Smooth muscle cell (in vitro differentiated cells): ENCODE measurements at regions not wholly inside any gene's neighbourhood (a gene's known extent, or its start where the extent isn't known, plus 50 kb on each side); places are given as distances from the start of the nearest gene placed in this dataset.

Experiments used
- DNase-seq: peaks from one replicate; lab custom pipeline; 2025; ENCODE audit not compliant: unreplicated experiment; lab: John Stamatoyannopoulos, UW
- H2AFZ ChIP-seq: fragments of 200-600 bp; sonication (generic); 2 replicates; pipeline ENCODE4 v1.6.0; 2016; ENCODE audit warnings: antibody characterized with exemption, low read depth, mild to moderate bottlenecking
- H3F3A ChIP-seq: fragments of 200-600 bp; sonication (generic); 2 replicates; pipeline ENCODE4 v1.6.0; 2017; ENCODE audit warnings: antibody characterized with exemption, low read depth
- H3K27ac ChIP-seq: fragments of 200-600 bp; sonication (generic); 2 replicates; pipeline ENCODE4 v1.5.1; 2016; ENCODE audit warnings: low read depth, mild to moderate bottlenecking
- H3K27me3 ChIP-seq: fragments of 200-600 bp; sonication (generic); 2 replicates; pipeline ENCODE4 v1.6.1; 2016; ENCODE audit warnings: low read depth, mild to moderate bottlenecking
- H3K36me3 ChIP-seq: fragments of 200-600 bp; sonication (generic); 2 replicates; pipeline ENCODE4 v1.5.1; 2016; ENCODE audit warnings: low read depth
- H3K4me1 ChIP-seq: fragments of 200-600 bp; sonication (generic); 2 replicates; pipeline ENCODE4 v1.5.1; 2016; ENCODE audit warnings: low read depth
- H3K4me2 ChIP-seq: fragments of 200-600 bp; sonication (generic); 2 replicates; pipeline ENCODE4 v1.6.0; 2016; ENCODE audit warnings: mild to moderate bottlenecking
- H3K4me3 ChIP-seq: fragments of 200-600 bp; sonication (generic); 2 replicates; pipeline ENCODE4 v1.5.1; 2016; ENCODE audit warnings: mild to moderate bottlenecking
- H3K79me2 ChIP-seq: fragments of 200-600 bp; sonication (generic); 2 replicates; pipeline ENCODE4 v1.6.0; 2016; ENCODE audit warnings: low read depth, mild to moderate bottlenecking
- H3K9ac ChIP-seq: fragments of 200-600 bp; sonication (generic); 2 replicates; pipeline ENCODE4 v1.6.0; 2016; ENCODE audit warnings: low read depth
- H3K9me3 ChIP-seq: fragments of 200-600 bp; sonication (generic); replicated peaks from 2 replicates; pipeline ENCODE4 v1.5.1; 2016; ENCODE audit warnings: low read depth
- H4K20me1 ChIP-seq: fragments of 200-600 bp; sonication (generic); 2 replicates; pipeline ENCODE4 v1.6.0; 2016; ENCODE audit warnings: low read depth
- WGBS: methylation state at CpG from one replicate; pipeline ENCODE4 v1.1.7; 2016; ENCODE audit warnings: low lambda C conversion rate; 5-methylcytosine and 5-hydroxymethylcytosine counted together
- TF ChIP-seq, protein P1 (sequence below): fragments of 200-600 bp; sonication (generic); IDR thresholded peaks from 2 replicates; pipeline ENCODE4 v1.5.1; 2017; ENCODE audit warnings: borderline replicate concordance, mild to moderate bottlenecking, antibody characterized with exemption; ENCODE audit not compliant: insufficient read depth, poor library complexity, severe bottlenecking

DNA sequence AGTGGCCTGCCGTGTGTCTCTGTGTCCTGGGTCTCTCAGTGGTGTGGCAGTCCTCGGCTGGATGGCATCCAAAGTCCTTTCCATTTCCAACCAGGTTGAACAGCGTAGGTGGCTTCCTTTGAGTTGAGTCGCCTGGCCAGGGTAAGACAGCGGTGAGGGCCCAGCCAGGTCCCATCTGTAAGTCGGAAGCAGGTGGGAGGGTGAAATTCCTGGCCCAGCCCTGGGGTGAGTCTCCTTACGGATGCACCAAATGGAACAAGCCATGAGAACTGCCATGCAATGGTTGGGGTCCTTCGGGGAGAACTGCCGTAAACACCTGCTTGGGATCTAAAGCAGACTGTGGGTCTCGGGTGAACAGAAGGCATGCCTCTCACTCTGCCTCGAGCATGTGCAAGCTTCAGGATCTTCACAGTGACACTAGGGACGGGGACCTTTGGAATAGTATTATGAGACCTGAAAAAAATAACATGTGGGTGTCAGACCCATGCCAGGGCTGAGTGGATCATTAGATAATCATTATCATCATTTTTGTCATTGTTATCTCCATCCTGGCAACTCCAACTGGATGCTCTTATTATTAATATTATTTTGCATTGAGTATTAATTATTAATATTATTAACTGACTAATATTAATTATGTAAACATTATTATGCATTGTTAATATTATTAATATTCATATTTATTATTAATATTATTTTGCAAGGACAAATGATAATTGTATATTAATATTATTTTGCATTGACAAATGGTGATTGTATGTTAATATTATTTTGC lies 57.7 kb upstream of the LINC01488 start:
- Histone ChIP-seq H2AFZ (no peak overlapping the region), H3K27ac (no peak overlapping the region), H4K20me1 (no peaks in the 10 kb centered on the region), H3K9ac (no peak overlapping the region), H3K4me2 (no peak overlapping the region), H3K4me1 (peaks cover 11% of the 10 kb centered on the region), H3K9me3 (no peaks in the 10 kb centered on the region), H3K79me2 (no peaks in the 10 kb centered on the region), H3K27me3 (no peaks in the 10 kb centered on the region), H3F3A (peaks cover 6% of the 10 kb centered on the region), H3K36me3 (no peaks in the 10 kb centered on the region), H3K4me3 (no peak overlapping the region)
- 94% methylated on average over 12 of the region's 12 CpGs for WGBS
- DNase-seq: no peak
- TF ChIP-seq, protein P1, sequence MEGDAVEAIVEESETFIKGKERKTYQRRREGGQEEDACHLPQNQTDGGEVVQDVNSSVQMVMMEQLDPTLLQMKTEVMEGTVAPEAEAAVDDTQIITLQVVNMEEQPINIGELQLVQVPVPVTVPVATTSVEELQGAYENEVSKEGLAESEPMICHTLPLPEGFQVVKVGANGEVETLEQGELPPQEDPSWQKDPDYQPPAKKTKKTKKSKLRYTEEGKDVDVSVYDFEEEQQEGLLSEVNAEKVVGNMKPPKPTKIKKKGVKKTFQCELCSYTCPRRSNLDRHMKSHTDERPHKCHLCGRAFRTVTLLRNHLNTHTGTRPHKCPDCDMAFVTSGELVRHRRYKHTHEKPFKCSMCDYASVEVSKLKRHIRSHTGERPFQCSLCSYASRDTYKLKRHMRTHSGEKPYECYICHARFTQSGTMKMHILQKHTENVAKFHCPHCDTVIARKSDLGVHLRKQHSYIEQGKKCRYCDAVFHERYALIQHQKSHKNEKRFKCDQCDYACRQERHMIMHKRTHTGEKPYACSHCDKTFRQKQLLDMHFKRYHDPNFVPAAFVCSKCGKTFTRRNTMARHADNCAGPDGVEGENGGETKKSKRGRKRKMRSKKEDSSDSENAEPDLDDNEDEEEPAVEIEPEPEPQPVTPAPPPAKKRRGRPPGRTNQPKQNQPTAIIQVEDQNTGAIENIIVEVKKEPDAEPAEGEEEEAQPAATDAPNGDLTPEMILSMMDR: no peak

DNA sequence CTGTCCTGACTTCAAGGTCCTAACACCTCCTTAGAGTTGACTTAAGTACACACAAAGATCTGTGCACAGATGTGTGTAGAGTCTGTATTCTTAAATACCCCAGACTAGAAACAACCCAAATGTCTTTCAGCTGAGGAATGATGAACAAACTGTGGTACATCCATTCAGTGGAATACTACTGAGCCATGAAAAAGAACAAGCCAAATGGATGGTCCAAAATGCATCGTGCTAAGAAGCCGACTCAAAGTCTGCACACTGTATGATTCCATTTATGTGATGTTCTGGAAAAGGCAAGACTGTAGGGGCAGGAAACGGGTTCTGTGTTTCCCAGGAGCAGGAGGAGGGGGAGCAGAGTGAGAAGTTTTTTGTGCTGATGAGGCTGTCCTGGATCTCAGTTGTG lies 56.7 kb upstream of the LINC01488 start:
- no peaks in the 10 kb centered on the region for H4K20me1 ChIP-seq
- no peak overlapping the region for H3K9ac ChIP-seq
- H3K36me3 ChIP-seq: no peaks in the 10 kb centered on the region
- H3K9me3 ChIP-seq: no peaks in the 10 kb centered on the region
- H3K4me3 ChIP-seq: no peak overlapping the region
- no peak overlapping the region for H3K27ac ChIP-seq
- peaks cover 4% of the 10 kb centered on the region for H3F3A ChIP-seq
- H2AFZ ChIP-seq: no peak overlapping the region
- H3K4me1 ChIP-seq: peaks cover 10% of the 10 kb centered on the region
- H3K4me2 ChIP-seq: no peak overlapping the region
- H3K79me2 ChIP-seq: no peaks in the 10 kb centered on the region
- WGBS: 96% methylated on average over 3 of the region's 3 CpGs
- TF ChIP-seq, protein P1: no peak
- DNase-seq: no peak
- no peaks in the 10 kb centered on the region for H3K27me3 ChIP-seq

DNA sequence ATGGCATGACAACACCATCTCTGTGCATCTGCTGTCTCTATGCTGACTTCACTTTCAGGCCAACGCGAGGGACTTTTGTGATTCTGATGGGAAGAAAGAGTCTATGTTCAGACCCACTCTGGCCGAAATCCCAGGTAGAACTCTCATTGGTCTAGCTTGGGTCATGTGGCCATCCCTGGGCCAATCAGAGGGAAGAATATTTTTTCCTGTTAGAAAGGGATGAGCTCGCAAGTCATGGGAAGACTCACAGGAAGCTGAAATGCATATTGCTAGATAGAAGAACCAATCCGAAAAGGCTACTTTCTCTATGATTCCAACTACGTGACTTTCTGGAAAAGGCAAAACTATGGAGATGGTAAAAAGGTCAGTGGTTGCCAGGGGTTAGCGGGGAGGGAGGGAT lies 56.0 kb upstream of the LINC01488 start:
- no peaks in the 10 kb centered on the region for H4K20me1 ChIP-seq
- H3K4me2 ChIP-seq: no peak overlapping the region
- no peak overlapping the region for H3K27ac ChIP-seq
- 94% methylated on average over 7 of the region's 7 CpGs for WGBS
- TF ChIP-seq, protein P1: no peak
- H3K9ac ChIP-seq: no peak overlapping the region
- H3K4me1 ChIP-seq: peaks cover 3% of the 10 kb centered on the region
- no peaks in the 10 kb centered on the region for H3K27me3 ChIP-seq
- H3K9me3 ChIP-seq: no peaks in the 10 kb centered on the region
- DNase-seq: no peak
- H3K79me2 ChIP-seq: no peaks in the 10 kb centered on the region
- H3K4me3 ChIP-seq: no peak overlapping the region
- H3F3A ChIP-seq: no peaks in the 10 kb centered on the region
- no peaks in the 10 kb centered on the region for H3K36me3 ChIP-seq
- H2AFZ ChIP-seq: no peak overlapping the region
